H9 (cell line): ENCODE measurements at regions not wholly inside any gene's neighbourhood (a gene's known extent, or its start where the extent isn't known, plus 50 kb on each side); places are given as distances from the start of the nearest gene placed in this dataset.

Experiments
- DNase-seq: peaks from one replicate; pipeline ENCODE4 v3.0.0-alpha.2; 2017
- H2AFZ ChIP-seq: one replicate; pipeline ENCODE4 v1.6.1; 2013; ENCODE audit warnings: mild to moderate bottlenecking, low read length, control low read depth, moderate library complexity
- H2AK5ac ChIP-seq: 2 replicates; pipeline ENCODE4 v1.6.1; 2013; ENCODE audit warnings: low read length, control low read depth, mixed read lengths; ENCODE audit not compliant: insufficient read length
- H2BK120ac ChIP-seq: one replicate; pipeline ENCODE4 v1.6.1; 2013; ENCODE audit warnings: low read depth, mild to moderate bottlenecking, low read length, control low read depth, inconsistent platforms; ENCODE audit not compliant: poor library complexity, severe bottlenecking
- H2BK12ac ChIP-seq: 2 replicates; pipeline ENCODE4 v1.6.1; 2013; ENCODE audit warnings: low read length, control low read depth, mixed read lengths, low read depth; ENCODE audit not compliant: insufficient read length
- H2BK15ac ChIP-seq: 2 replicates; pipeline ENCODE4 v1.6.1; 2013; ENCODE audit warnings: low read depth, low read length, control low read depth
- H2BK20ac ChIP-seq: one replicate; pipeline ENCODE4 v1.6.1; 2013; ENCODE audit warnings: low read depth, mild to moderate bottlenecking, low read length, control low read depth, inconsistent platforms; ENCODE audit not compliant: poor library complexity, severe bottlenecking
- H2BK5ac ChIP-seq: 2 replicates; pipeline ENCODE4 v1.6.1; 2013; ENCODE audit warnings: low read length, control low read depth, mixed read lengths; ENCODE audit not compliant: insufficient read length
- H3K14ac ChIP-seq: 2 replicates; pipeline ENCODE4 v1.6.1; 2013; ENCODE audit warnings: low read length, control low read depth; ENCODE audit not compliant: insufficient read depth
- H3K18ac ChIP-seq: 2 replicates; pipeline ENCODE4 v1.6.1; 2013; ENCODE audit warnings: low read depth, mild to moderate bottlenecking, mixed read lengths, low read length, control low read depth; ENCODE audit not compliant: insufficient read length
- H3K23ac ChIP-seq: 2 replicates; pipeline ENCODE4 v1.6.1; 2013; ENCODE audit warnings: low read length, control low read depth, mixed read lengths, low read depth; ENCODE audit not compliant: insufficient read length
- H3K23me2 ChIP-seq: 2 replicates; pipeline ENCODE4 v1.6.1; 2013; ENCODE audit warnings: low read depth, mild to moderate bottlenecking, mixed read lengths, low read length, control low read depth; ENCODE audit not compliant: insufficient read length, poor library complexity, severe bottlenecking
- H3K27ac ChIP-seq: 2 replicates; pipeline ENCODE4 v1.5.1; 2013; ENCODE audit warnings: low read length, control low read depth, mixed read lengths, low read depth; ENCODE audit not compliant: insufficient read length
- H3K27me3 ChIP-seq: 2 replicates; pipeline ENCODE4 v1.6.1; 2013; ENCODE audit warnings: low read length, control low read depth, inconsistent platforms; ENCODE audit not compliant: insufficient read depth
- H3K4ac ChIP-seq: 2 replicates; pipeline ENCODE4 v1.6.1; 2013; ENCODE audit warnings: low read depth, mild to moderate bottlenecking, control low read depth, inconsistent platforms, low read length, moderate library complexity
- H3K4me1 ChIP-seq: 2 replicates; pipeline ENCODE4 v1.6.1; 2013; ENCODE audit warnings: low read length, control low read depth, inconsistent platforms; ENCODE audit not compliant: insufficient read depth
- H3K4me2 ChIP-seq: 2 replicates; pipeline ENCODE4 v1.6.1; 2013; ENCODE audit warnings: low read length, control low read depth, mixed read lengths; ENCODE audit not compliant: insufficient read length, insufficient read depth
- H3K56ac ChIP-seq: 2 replicates; pipeline ENCODE4 v1.6.1; 2013; ENCODE audit warnings: low read depth, mild to moderate bottlenecking, mixed read lengths, low read length, control low read depth; ENCODE audit not compliant: insufficient read length
- H3K79me1 ChIP-seq: 2 replicates; pipeline ENCODE4 v1.6.1; 2013; ENCODE audit warnings: low read depth, mild to moderate bottlenecking, moderate library complexity, low read length, control low read depth, inconsistent platforms; ENCODE audit not compliant: insufficient read depth, poor library complexity, severe bottlenecking
- H3K79me2 ChIP-seq: 2 replicates; pipeline ENCODE4 v1.6.1; 2013; ENCODE audit warnings: low read length, control low read depth, inconsistent platforms; ENCODE audit not compliant: insufficient read depth
- H3K9ac ChIP-seq: 2 replicates; pipeline ENCODE4 v1.6.1; 2013; ENCODE audit warnings: low read length, control low read depth, mixed read lengths; ENCODE audit not compliant: insufficient read length; ENCODE audit errors: extremely low read depth
- H3K9me3 ChIP-seq: one replicate; pipeline ENCODE4 v1.6.1; 2013; ENCODE audit warnings: low read depth, low read length, inconsistent platforms; ENCODE audit not compliant: control insufficient read depth
- H3T11ph ChIP-seq: one replicate; pipeline ENCODE4 v1.6.1; 2013; ENCODE audit warnings: mild to moderate bottlenecking, low read length, control low read depth, inconsistent platforms
- H4K20me1 ChIP-seq: one replicate; pipeline ENCODE4 v1.6.1; 2013; ENCODE audit not compliant: control insufficient read depth, insufficient read length, insufficient read depth
- H4K5ac ChIP-seq: 2 replicates; pipeline ENCODE4 v1.6.1; 2013; ENCODE audit warnings: low read depth, mild to moderate bottlenecking, mixed read lengths, low read length, control low read depth; ENCODE audit not compliant: insufficient read length
- H4K8ac ChIP-seq: replicated peaks from 2 replicates; pipeline ENCODE4 v1.6.1; 2013; ENCODE audit warnings: low read length, control low read depth, mixed read lengths, low read depth; ENCODE audit not compliant: insufficient read length
- H4K91ac ChIP-seq: 2 replicates; pipeline ENCODE4 v1.6.1; 2013; ENCODE audit warnings: low read depth, mild to moderate bottlenecking, moderate library complexity, mixed read lengths, low read length, control low read depth; ENCODE audit not compliant: insufficient read length
- H3K27ac Mint-ChIP-seq, 3 experiments: 2 replicates in 2 of 3; 3 replicates in 1 of 3; pipeline ENCODE4 v1.8.0; 2020 to 2021; ENCODE audit warnings: mixed read lengths in 3 of 3, mild to moderate bottlenecking in 1 of 3, moderate library complexity in 1 of 3
- H3K27me3 Mint-ChIP-seq: 2 replicates; pipeline ENCODE4 v1.8.0; 2021; ENCODE audit warnings: low read depth, mild to moderate bottlenecking, moderate library complexity, mixed read lengths
- H3K36me3 Mint-ChIP-seq, 3 experiments: 2 replicates in 2 of 3; 3 replicates in 1 of 3; pipeline ENCODE4 v1.8.0; 2020 to 2021; ENCODE audit warnings: low read depth in 3 of 3, mixed read lengths in 3 of 3; ENCODE audit not compliant: insufficient read depth in 1 of 3
- H3K4me1 Mint-ChIP-seq, 2 experiments: 2 replicates each; pipeline ENCODE4 v1.8.0; 2020; ENCODE audit warnings: mixed read lengths in 2 of 2
- H3K4me3 Mint-ChIP-seq, 2 experiments: 2 replicates in 1 of 2; 3 replicates in 1 of 2; pipeline ENCODE4 v1.8.0; 2020 to 2021; ENCODE audit warnings: mild to moderate bottlenecking in 2 of 2, mixed read lengths in 2 of 2, moderate library complexity in 1 of 2
- H3K9me3 Mint-ChIP-seq, 2 experiments: 2 replicates in 1 of 2; 3 replicates in 1 of 2; pipeline ENCODE4 v1.8.0; 2020; ENCODE audit warnings: mild to moderate bottlenecking in 2 of 2, mixed read lengths in 2 of 2, moderate library complexity in 1 of 2
- WGBS: extraction: QIAGEN DNeasy Blood & Tissue Kit; methylation state at CpG from one replicate; pipeline ENCODE4 v1.1.7; 2013; ENCODE audit warnings: missing lambda C conversion rate, low lambda C conversion rate, mixed read lengths; ENCODE audit not compliant: insufficient read length; ENCODE audit errors: extremely low coverage; 5-methylcytosine and 5-hydroxymethylcytosine counted together
- TF ChIP-seq, protein P1 (sequence below): fragments of 200-600 bp; sonication (generic); conservative IDR thresholded peaks from 3 replicates; pipeline ENCODE4 v1.8.0; 2021; ENCODE audit warnings: antibody characterized with exemption, mild to moderate bottlenecking

- H2BK5ac ChIP-seq = no peak overlapping the region
- H3K9ac ChIP-seq = no peak overlapping the region
- no peaks in the 10 kb centered on the region for H3K4me1 ChIP-seq
- H2BK15ac ChIP-seq = no peak overlapping the region
- no peak overlapping the region for H2BK120ac ChIP-seq
- H3K9me3 ChIP-seq = no peaks in the 10 kb centered on the region
- H4K91ac ChIP-seq = no peak overlapping the region
- Mint-ChIP-seq H3K9me3 (no peaks in the 10 kb centered on the region), H3K36me3 (no peaks in the 10 kb centered on the region; a peak in 1 of 7 replicates), H3K27me3 (peaks cover 79% of the 10 kb centered on the region), H3K27ac (no peak overlapping the region), H3K4me3 (no peak overlapping the region), H3K4me1 (peaks cover 6 to 7% of the 10 kb centered on the region in 2 experiments)
- no peak overlapping the region for H3K4ac ChIP-seq
- no peak overlapping the region for H3K27ac ChIP-seq
- no peak overlapping the region for H3K4me2 ChIP-seq
- no peak overlapping the region for H4K8ac ChIP-seq
- no peaks in the 10 kb centered on the region for H3K79me2 ChIP-seq
- no peak overlapping the region for H3K23ac ChIP-seq
- no peak overlapping the region for H3K18ac ChIP-seq
- H4K5ac ChIP-seq = no peak overlapping the region
- no peak overlapping the region for H3T11ph ChIP-seq
- H2AFZ ChIP-seq = no peak overlapping the region
- no peaks in the 10 kb centered on the region for H3K79me1 ChIP-seq
- no peaks in the 10 kb centered on the region for H3K23me2 ChIP-seq
- H2AK5ac ChIP-seq = no peak overlapping the region
- no CpG with 5 or more reads among the region's 10 CpGs for WGBS
- H2BK20ac ChIP-seq = no peak overlapping the region
- H2BK12ac ChIP-seq = no peak overlapping the region
- no peak for DNase-seq
- H4K20me1 ChIP-seq = no peaks in the 10 kb centered on the region
- H3K27me3 ChIP-seq = no peaks in the 10 kb centered on the region
- TF ChIP-seq, protein P1, sequence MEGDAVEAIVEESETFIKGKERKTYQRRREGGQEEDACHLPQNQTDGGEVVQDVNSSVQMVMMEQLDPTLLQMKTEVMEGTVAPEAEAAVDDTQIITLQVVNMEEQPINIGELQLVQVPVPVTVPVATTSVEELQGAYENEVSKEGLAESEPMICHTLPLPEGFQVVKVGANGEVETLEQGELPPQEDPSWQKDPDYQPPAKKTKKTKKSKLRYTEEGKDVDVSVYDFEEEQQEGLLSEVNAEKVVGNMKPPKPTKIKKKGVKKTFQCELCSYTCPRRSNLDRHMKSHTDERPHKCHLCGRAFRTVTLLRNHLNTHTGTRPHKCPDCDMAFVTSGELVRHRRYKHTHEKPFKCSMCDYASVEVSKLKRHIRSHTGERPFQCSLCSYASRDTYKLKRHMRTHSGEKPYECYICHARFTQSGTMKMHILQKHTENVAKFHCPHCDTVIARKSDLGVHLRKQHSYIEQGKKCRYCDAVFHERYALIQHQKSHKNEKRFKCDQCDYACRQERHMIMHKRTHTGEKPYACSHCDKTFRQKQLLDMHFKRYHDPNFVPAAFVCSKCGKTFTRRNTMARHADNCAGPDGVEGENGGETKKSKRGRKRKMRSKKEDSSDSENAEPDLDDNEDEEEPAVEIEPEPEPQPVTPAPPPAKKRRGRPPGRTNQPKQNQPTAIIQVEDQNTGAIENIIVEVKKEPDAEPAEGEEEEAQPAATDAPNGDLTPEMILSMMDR = no peak
- H3K14ac ChIP-seq = no peak overlapping the region
- no peak overlapping the region for H3K56ac ChIP-seq
Measured at GRCh38 chr7:69211336-69211735, 386.9 kb upstream of the AUTS2 start.
